Neural progenitor cell (in vitro differentiated cells): ENCODE measurements at regions not wholly inside any gene's neighbourhood (a gene's known extent, or its start where the extent isn't known, plus 50 kb on each side); places are given as distances from the start of the nearest gene placed in this dataset.

Experiments used
- CTCF ChIP-seq: fragments of 200-600 bp; sonication (generic); IDR thresholded peaks from 2 replicates; pipeline ENCODE4 v1.5.1; 2017; ENCODE audit warnings: antibody characterized with exemption, mild to moderate bottlenecking
- EZH2phosphoT487 ChIP-seq: fragments of 200-600 bp; sonication (generic); IDR thresholded peaks from 2 replicates; pipeline ENCODE4 v1.6.1; 2017; ENCODE audit warnings: antibody characterized with exemption

- TF ChIP-seq CTCF (no peak), EZH2phosphoT487 (no peak)
Observed at GRCh38 chr6:4415549-4415948, 280.2 kb upstream of the ECI2 start.
